ENCODE measurements at regions not wholly inside any gene's neighbourhood (a gene's known extent, or its start where the extent isn't known, plus 50 kb on each side); places are given as distances from the start of the nearest gene placed in this dataset.

DNA sequence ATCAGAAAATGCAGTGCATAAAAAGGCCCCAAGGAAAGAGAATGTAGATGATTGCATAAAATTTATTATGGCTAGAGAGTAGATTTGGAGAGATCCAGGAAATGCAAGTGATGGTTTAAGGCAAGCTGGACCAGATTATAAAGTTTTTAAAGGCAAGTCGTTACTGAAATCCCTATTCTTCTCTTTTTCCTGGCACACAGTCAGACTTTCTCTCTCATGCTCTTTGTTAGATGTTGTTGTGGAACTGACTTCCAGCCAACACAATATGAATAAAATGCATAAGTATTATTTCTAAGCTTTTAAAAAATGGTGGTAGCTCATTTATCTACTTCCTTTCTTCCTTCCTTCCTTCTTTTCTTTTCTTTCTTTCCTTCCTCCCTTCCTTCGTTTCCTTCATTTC lies 1085.4 kb upstream of the CDH6 start:
- TF ChIP-seq, protein P1, sequence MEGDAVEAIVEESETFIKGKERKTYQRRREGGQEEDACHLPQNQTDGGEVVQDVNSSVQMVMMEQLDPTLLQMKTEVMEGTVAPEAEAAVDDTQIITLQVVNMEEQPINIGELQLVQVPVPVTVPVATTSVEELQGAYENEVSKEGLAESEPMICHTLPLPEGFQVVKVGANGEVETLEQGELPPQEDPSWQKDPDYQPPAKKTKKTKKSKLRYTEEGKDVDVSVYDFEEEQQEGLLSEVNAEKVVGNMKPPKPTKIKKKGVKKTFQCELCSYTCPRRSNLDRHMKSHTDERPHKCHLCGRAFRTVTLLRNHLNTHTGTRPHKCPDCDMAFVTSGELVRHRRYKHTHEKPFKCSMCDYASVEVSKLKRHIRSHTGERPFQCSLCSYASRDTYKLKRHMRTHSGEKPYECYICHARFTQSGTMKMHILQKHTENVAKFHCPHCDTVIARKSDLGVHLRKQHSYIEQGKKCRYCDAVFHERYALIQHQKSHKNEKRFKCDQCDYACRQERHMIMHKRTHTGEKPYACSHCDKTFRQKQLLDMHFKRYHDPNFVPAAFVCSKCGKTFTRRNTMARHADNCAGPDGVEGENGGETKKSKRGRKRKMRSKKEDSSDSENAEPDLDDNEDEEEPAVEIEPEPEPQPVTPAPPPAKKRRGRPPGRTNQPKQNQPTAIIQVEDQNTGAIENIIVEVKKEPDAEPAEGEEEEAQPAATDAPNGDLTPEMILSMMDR (IDR thresholded peaks at IDR 0.05; ENCODE audit: extremely low read depth in 1 of 2, insufficient read depth in 1 of 2, low read depth in 1 of 2, low read length in 2 of 2), result no peak
- TF ChIP-seq POLR2A (IDR thresholded peaks at IDR 0.05; ENCODE audit: low read depth, low read length) (no peak), POLR2AphosphoS5 (IDR thresholded peaks at IDR 0.05; ENCODE audit: insufficient read depth, low read depth, low read length) (no peak), EZH2 (IDR thresholded peaks at IDR 0.05; ENCODE audit: borderline replicate concordance, low read depth, low read length, severe bottlenecking) (no peak), GATA2 (IDR thresholded peaks at IDR 0.05; ENCODE audit: insufficient read depth, insufficient read length, low read depth, low read length) (no peak), MYC (IDR thresholded peaks at IDR 0.05; ENCODE audit: low read depth, low read length) (no peak), FOS (IDR thresholded peaks at IDR 0.05; ENCODE audit: borderline replicate concordance, insufficient read depth, low read length) (no peak)
- TF ChIP-seq, protein P2, sequence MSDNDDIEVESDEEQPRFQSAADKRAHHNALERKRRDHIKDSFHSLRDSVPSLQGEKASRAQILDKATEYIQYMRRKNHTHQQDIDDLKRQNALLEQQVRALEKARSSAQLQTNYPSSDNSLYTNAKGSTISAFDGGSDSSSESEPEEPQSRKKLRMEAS (IDR thresholded peaks at IDR 0.05; ENCODE audit: insufficient read depth, insufficient read length), result no peak

Data from endothelial cell of umbilical vein (primary cell).